ENCODE measurements at regions not wholly inside any gene's neighbourhood (a gene's known extent, or its start where the extent isn't known, plus 50 kb on each side); places are given as distances from the start of the nearest gene placed in this dataset.
A peak's percentile ranks its signal among the peaks of the same experiment; 100 is the strongest.

DNA sequence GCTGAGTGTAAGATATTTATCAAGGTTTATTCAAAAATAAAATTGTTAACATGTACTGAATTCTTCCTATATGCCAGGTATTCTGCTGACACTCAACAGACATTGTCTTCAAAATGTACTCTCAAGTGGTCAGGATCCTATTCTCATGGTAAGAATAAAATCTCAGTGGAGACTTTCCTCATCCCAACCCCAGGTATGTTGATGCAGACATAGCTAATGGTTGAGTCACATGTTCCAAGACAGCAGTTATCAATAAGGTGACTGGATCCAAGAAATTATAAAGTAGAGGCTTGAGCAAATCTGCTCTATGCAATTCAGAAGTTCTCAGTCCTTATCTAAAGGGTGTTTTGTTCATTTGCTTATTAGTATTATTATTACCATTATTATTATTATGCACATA is 115.2 kb upstream of the GABRA2 start:
- Histone ChIP-seq H3K4me1 (ENCODE audit: control insufficient read depth, insufficient read depth, low read length) (no peaks in the 10 kb centered on the region), H3K27me3 (ENCODE audit: control insufficient read depth, insufficient read depth, low read length) (no peaks in the 10 kb centered on the region), H3K27ac (ENCODE audit: low read length) (no peak overlapping the region), H3K36me3 (ENCODE audit: control insufficient read depth, insufficient read depth, low read length) (no peaks in the 10 kb centered on the region), H3K4me3 (ENCODE audit: low read length) (no peak overlapping the region), H3K9me3 (replicated peaks; ENCODE audit: control insufficient read depth, low read depth, low read length) (no peaks in the 10 kb centered on the region)
- DNase-seq, result no peak

DNA sequence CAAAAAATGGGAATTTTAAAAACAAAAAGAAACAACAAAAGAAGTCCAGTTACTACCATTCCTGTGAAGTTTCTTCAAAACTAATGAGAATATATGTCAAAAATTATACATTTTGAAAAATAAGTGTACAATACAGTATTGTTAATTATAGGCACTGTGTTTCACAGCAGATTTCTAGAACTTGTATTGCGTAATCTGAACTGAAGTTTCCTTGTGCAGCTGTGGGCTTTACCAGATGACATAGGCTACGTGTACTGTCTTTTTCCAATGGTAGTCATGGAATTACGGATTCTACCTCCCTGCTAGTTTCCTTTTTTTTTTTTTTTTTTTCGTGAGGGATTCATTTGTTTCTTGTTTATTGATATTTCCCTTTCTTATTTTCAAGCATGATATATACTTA is 113.8 kb upstream of the GABRA2 start:
- no peak overlapping the region for H3K4me3 ChIP-seq (ENCODE audit: low read length)
- no peaks in the 10 kb centered on the region for H3K27me3 ChIP-seq (ENCODE audit: control insufficient read depth, insufficient read depth, low read length)
- H3K9me3 ChIP-seq (replicated peaks; ENCODE audit: control insufficient read depth, low read depth, low read length), result no peaks in the 10 kb centered on the region
- H3K4me1 ChIP-seq (ENCODE audit: control insufficient read depth, insufficient read depth, low read length), result no peaks in the 10 kb centered on the region
- peak; percentile 11 for DNase-seq
- no peaks in the 10 kb centered on the region for H3K36me3 ChIP-seq (ENCODE audit: control insufficient read depth, insufficient read depth, low read length)
- H3K27ac ChIP-seq (ENCODE audit: low read length), result no peak overlapping the region
- WGBS (ENCODE audit: insufficient coverage), result no CpG with 5 or more reads among the region's 4 CpGs

DNA sequence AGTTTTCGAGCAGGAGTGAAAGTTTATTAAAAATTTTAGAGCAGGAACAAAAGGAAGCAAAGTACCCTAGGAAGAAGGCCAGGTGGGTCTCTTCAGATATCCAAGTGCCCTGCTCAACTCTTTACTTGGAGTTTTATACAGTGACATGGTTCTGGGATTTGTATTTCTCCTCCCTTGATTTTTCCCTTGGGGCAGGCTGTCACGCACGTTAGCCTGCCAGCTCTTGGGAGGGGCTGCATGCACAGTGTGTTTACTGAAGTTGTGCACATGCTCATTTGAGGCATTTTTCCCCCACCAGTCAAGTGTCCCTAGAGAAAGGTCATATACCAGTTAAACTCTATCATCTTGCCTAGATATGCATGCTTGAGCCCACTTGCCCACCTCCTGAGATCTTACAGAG is 102.5 kb upstream of the GABRA2 start:
- WGBS (ENCODE audit: insufficient coverage), result no CpG with 5 or more reads among the region's 3 CpGs

DNA sequence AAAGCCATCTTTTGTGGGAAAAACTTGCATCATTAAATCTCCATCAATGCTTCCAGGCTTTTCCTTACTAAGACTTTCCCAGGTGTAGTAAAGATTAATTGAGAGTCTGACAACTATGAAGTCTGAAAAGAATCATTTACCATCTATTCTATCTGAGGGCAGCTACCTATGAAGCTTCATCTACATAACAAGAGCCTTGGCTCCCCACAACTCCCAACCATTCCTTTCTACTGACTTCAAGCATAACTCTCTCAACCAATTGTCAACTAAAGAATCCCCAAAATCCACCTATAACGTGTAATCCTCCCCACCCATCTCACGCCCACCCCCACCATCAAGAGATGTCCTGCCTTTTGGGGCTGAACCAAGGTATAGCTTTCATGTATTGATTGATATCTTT is 101.5 kb upstream of the GABRA2 start:
- no peak overlapping the region for H3K4me3 ChIP-seq (ENCODE audit: low read length)
- WGBS (ENCODE audit: insufficient coverage), result no CpG with 5 or more reads among the region's 2 CpGs
- H3K36me3 ChIP-seq (ENCODE audit: control insufficient read depth, insufficient read depth, low read length), result no peaks in the 10 kb centered on the region
- DNase-seq, result no peak
- H3K27me3 ChIP-seq (ENCODE audit: control insufficient read depth, insufficient read depth, low read length), result no peaks in the 10 kb centered on the region
- H3K9me3 ChIP-seq (replicated peaks; ENCODE audit: control insufficient read depth, low read depth, low read length), result no peaks in the 10 kb centered on the region
- no peak overlapping the region for H3K27ac ChIP-seq (ENCODE audit: low read length)
- no peaks in the 10 kb centered on the region for H3K4me1 ChIP-seq (ENCODE audit: control insufficient read depth, insufficient read depth, low read length)

More for the DNA sequence above, 102.5 kb upstream of the GABRA2 start:
- Histone ChIP-seq H3K4me3 (ENCODE audit: low read length) (no peak overlapping the region), H3K4me1 (ENCODE audit: control insufficient read depth, insufficient read depth, low read length) (no peaks in the 10 kb centered on the region), H3K36me3 (ENCODE audit: control insufficient read depth, insufficient read depth, low read length) (no peaks in the 10 kb centered on the region), H3K9me3 (replicated peaks; ENCODE audit: control insufficient read depth, low read depth, low read length) (no peaks in the 10 kb centered on the region), H3K27ac (ENCODE audit: low read length) (no peak overlapping the region), H3K27me3 (ENCODE audit: control insufficient read depth, insufficient read depth, low read length) (no peaks in the 10 kb centered on the region)
- no peak for DNase-seq

DNA sequence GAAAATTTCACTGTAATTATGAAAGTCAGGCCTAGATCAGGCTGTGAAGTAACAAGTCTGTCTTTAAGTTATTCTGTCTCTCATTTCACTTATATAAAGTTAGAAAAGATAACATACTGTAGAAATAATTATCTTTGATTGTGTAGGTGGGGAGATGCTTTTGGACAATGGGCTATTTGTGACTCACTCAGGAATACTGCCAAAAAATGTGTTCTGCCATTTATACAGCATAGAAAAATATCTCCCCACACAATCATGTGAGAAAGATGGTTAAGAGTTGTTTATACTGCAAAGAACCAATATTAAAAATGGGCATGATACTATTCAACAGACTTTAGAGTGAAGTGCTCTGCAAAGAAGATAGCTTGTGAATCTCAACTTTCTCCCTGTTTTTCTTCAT is 95.0 kb upstream of the GABRA2 start:
- DNase-seq, result no peak
- H3K27ac ChIP-seq (ENCODE audit: low read length), result no peak overlapping the region
- H3K9me3 ChIP-seq (replicated peaks; ENCODE audit: control insufficient read depth, low read depth, low read length), result no peaks in the 10 kb centered on the region
- no peak overlapping the region for H3K4me3 ChIP-seq (ENCODE audit: low read length)
- H3K4me1 ChIP-seq (ENCODE audit: control insufficient read depth, insufficient read depth, low read length), result no peaks in the 10 kb centered on the region
- no peaks in the 10 kb centered on the region for H3K27me3 ChIP-seq (ENCODE audit: control insufficient read depth, insufficient read depth, low read length)
- H3K36me3 ChIP-seq (ENCODE audit: control insufficient read depth, insufficient read depth, low read length), result no peaks in the 10 kb centered on the region

DNA sequence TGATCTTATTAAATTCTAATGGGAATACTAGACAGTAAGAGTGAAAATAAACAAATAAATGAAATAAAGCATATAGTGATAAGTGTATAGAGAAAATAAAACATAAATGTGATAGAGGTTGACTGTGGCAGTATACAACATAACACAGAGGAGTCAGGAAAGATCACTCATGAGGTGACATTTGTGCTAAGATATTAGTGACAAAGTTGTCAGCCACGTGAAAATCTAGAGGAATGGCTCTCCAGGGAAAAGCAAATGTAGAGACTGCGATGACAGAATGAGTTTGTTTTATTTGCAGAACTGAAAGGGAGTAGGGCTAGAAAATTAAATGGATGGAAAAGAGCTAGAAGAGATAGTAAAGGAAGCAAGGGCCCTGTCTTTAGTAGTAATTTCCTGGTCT is 72.8 kb upstream of the GABRA2 start:
- DNase-seq, result no peak
- Histone ChIP-seq H3K9me3 (replicated peaks; ENCODE audit: control insufficient read depth, low read depth, low read length) (peaks cover 3% of the 10 kb centered on the region), H3K4me1 (ENCODE audit: control insufficient read depth, insufficient read depth, low read length) (no peaks in the 10 kb centered on the region), H3K4me3 (ENCODE audit: low read length) (no peak overlapping the region), H3K27me3 (ENCODE audit: control insufficient read depth, insufficient read depth, low read length) (no peaks in the 10 kb centered on the region), H3K36me3 (ENCODE audit: control insufficient read depth, insufficient read depth, low read length) (no peaks in the 10 kb centered on the region), H3K27ac (ENCODE audit: low read length) (no peak overlapping the region)
- WGBS (ENCODE audit: insufficient coverage), result 60% methylated on average over 2 of the region's 2 CpGs

DNA sequence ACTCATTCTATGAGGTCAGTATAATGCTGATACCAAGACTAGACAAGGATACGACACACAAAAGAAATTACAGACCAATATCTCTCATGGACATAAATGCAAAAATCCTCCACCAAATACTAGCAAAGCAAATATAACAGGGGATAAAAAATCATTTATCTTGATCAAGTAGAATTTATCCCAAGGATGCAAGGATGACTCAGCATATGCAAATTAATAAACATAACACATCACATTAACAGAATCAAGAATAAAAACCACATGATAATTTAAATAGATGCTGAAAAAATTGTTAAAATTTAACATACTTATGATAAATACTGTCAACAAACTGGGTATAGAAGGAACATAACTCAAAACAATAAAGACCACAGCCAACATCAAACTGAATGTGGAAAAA is 69.4 kb upstream of the GABRA2 start:
- no peak overlapping the region for H3K4me3 ChIP-seq (ENCODE audit: low read length)
- WGBS (ENCODE audit: insufficient coverage), result no CpG with 5 or more reads among the region's 1 CpG
- H3K27me3 ChIP-seq (ENCODE audit: control insufficient read depth, insufficient read depth, low read length), result no peaks in the 10 kb centered on the region
- no peak overlapping the region for H3K27ac ChIP-seq (ENCODE audit: low read length)
- no peaks in the 10 kb centered on the region for H3K36me3 ChIP-seq (ENCODE audit: control insufficient read depth, insufficient read depth, low read length)
- H3K9me3 ChIP-seq (replicated peaks; ENCODE audit: control insufficient read depth, low read depth, low read length), result peaks cover 2% of the 10 kb centered on the region
- H3K4me1 ChIP-seq (ENCODE audit: control insufficient read depth, insufficient read depth, low read length), result no peaks in the 10 kb centered on the region
- DNase-seq, result no peak

DNA sequence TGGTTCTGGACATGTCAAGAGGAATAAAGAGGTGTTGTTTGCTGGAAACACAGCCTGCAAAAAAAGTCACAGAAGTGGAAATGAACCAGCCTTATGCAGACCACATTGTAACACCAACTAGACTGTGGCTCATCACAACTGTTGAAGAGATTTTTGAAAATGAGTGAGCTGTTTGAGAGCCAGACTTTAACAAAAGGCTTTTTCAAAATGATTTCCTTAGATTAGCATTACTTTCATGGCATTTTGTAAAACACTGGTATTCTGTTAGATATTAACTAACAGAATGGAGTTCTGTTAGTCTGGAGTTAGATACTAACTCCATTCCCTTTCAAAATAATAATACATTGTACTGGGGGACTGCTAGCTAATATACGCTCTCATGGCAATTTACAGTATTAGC is 60.6 kb upstream of the GABRA2 start:
- WGBS (ENCODE audit: insufficient coverage), result no CpG with 5 or more reads among the region's 1 CpG
- H3K4me1 ChIP-seq (ENCODE audit: control insufficient read depth, insufficient read depth, low read length), result no peaks in the 10 kb centered on the region
- H3K4me3 ChIP-seq (ENCODE audit: low read length), result no peak overlapping the region
- peak; percentile 1 for DNase-seq
- no peaks in the 10 kb centered on the region for H3K36me3 ChIP-seq (ENCODE audit: control insufficient read depth, insufficient read depth, low read length)
- H3K27me3 ChIP-seq (ENCODE audit: control insufficient read depth, insufficient read depth, low read length), result no peaks in the 10 kb centered on the region
- H3K27ac ChIP-seq (ENCODE audit: low read length), result no peak overlapping the region
- peaks cover 1% of the 10 kb centered on the region for H3K9me3 ChIP-seq (replicated peaks; ENCODE audit: control insufficient read depth, low read depth, low read length)

DNA sequence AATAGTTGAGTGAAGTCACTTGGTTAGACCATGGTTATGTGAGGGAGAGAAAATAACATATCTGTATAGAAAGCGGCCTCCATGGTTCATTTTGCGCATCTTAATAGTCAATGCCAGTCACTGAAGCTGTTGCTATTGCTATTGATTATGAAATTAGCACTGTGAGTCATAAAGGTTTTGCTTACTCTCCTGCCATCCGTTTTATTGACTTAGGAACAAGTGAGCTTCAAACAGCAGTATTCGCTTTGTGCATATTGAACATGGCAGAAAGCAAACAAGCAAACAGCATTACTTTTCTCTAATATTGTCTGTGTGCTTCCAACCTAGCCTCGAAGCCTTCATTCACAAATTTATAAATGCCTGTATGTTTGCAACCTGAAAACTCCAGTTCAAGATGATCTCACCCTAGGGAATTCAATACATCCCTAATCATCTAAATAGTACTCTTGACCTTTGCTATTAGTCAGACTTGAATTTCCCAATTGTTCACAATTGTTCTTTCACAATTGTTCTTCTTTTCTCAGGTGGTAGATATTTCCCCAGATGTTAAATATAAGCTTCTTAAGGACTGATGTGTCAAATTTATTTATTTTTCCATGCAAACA is 55.9 kb upstream of the GABRA2 start:
- no peak for DNase-seq
- Histone ChIP-seq H3K27me3 (ENCODE audit: control insufficient read depth, insufficient read depth, low read length) (no peaks in the 10 kb centered on the region), H3K9me3 (replicated peaks; ENCODE audit: control insufficient read depth, low read depth, low read length) (no peaks in the 10 kb centered on the region), H3K4me1 (ENCODE audit: control insufficient read depth, insufficient read depth, low read length) (no peaks in the 10 kb centered on the region), H3K27ac (ENCODE audit: low read length) (no peak overlapping the region), H3K4me3 (ENCODE audit: low read length) (no peak overlapping the region), H3K36me3 (ENCODE audit: control insufficient read depth, insufficient read depth, low read length) (no peaks in the 10 kb centered on the region)
- 72% methylated on average over 2 of the region's 5 CpGs for WGBS (ENCODE audit: insufficient coverage)

DNA sequence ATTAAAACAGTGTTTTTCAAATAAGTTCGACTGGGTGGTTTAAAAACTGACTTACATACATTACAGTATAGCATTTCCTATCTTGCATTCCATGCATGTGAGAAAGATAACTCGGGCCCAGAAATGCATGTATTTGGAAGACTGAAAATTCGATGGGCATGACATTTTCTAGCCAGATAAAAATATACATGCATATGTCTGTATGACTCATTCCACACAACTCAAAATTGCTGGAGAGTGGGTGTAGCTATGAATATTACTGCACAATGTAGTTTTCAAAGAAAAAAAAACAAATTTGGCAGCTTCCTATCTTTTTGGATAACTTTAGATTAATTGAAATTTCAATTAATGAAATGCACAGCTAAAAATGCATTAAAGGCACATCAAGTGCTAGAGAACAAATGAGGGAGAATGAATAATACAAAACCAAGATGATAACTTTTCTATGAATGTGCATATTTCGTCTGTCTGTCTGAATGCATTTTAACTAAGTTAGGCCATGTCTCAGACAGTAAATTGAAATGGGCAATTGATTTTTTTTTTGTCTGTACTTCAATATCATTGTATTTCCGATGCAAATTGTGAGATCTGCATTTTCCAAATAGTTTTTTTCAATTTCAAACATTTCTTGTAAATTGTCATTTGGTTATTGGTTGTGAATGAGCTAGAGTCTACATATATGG is 54.5 kb upstream of the GABRA2 start:
- no CpG with 5 or more reads among the region's 5 CpGs for WGBS (ENCODE audit: insufficient coverage)
- H3K36me3 ChIP-seq (ENCODE audit: control insufficient read depth, insufficient read depth, low read length), result no peaks in the 10 kb centered on the region
- no peak overlapping the region for H3K27ac ChIP-seq (ENCODE audit: low read length)
- no peak overlapping the region for H3K4me3 ChIP-seq (ENCODE audit: low read length)
- no peaks in the 10 kb centered on the region for H3K9me3 ChIP-seq (replicated peaks; ENCODE audit: control insufficient read depth, low read depth, low read length)
- no peak for DNase-seq
- H3K4me1 ChIP-seq (ENCODE audit: control insufficient read depth, insufficient read depth, low read length), result no peaks in the 10 kb centered on the region
- no peaks in the 10 kb centered on the region for H3K27me3 ChIP-seq (ENCODE audit: control insufficient read depth, insufficient read depth, low read length)

DNA sequence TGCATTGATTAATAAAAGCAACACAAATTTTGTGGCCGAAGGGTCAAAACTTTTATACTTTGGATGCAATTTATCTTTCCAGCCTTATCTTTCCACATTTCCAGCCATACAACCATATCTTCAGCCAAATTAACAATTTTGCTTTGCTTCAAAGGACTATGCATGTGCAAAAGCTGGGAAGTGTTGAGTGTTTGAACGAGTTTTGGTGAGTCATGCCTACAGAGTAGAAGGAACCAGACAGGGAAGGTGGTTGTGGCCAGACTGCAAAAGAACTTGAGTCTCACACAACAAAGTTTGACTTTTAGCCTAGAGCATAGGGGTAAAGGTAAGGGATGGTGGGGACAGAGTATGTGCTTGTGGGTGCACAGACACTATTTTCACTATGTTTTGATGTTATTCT is 53.0 kb upstream of the GABRA2 start:
- Histone ChIP-seq H3K27ac (ENCODE audit: low read length) (no peak overlapping the region), H3K27me3 (ENCODE audit: control insufficient read depth, insufficient read depth, low read length) (no peaks in the 10 kb centered on the region), H3K4me1 (ENCODE audit: control insufficient read depth, insufficient read depth, low read length) (no peaks in the 10 kb centered on the region), H3K4me3 (ENCODE audit: low read length) (no peak overlapping the region), H3K36me3 (ENCODE audit: control insufficient read depth, insufficient read depth, low read length) (no peaks in the 10 kb centered on the region), H3K9me3 (replicated peaks; ENCODE audit: control insufficient read depth, low read depth, low read length) (no peaks in the 10 kb centered on the region)
- no peak for DNase-seq
- 50% methylated on average over 1 of the region's 2 CpGs for WGBS (ENCODE audit: insufficient coverage)
